ENCODE measurements at regions not wholly inside any gene's neighbourhood (a gene's known extent, or its start where the extent isn't known, plus 50 kb on each side); places are given as distances from the start of the nearest gene placed in this dataset.

DNA sequence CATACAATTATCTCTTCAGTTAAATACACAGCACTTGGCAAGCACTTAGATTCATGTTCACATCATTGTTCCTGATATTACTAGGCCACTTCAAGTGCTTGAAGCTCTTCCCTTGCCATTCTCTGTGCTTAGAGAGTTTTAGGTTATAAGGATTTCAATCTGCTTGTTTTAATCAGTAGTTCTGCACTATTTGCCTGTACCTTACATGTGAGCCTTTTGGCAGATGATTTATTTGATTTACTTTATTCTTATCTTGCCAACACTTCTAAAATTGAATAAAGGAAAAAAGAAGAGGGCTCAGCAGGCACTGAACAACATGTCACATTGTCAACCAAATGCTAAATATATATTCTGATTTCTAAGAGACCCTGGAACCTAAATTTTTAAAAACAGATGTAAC is 363.8 kb upstream of the USP15 start:
- H3K36me3 ChIP-seq (ENCODE audit: control insufficient read depth in 2 of 4, insufficient read depth in 4 of 4, low read length in 3 of 4), result no peaks in the 10 kb centered on the region
- DNase-seq (ENCODE audit: low read depth in 1 of 2, low spot score in 2 of 2) (no peak), FAIRE-seq (no peak)
- no peak for TF ChIP-seq POU5F1 (IDR thresholded peaks at IDR 0.05; ENCODE audit: low read depth, low read length)
- TF ChIP-seq TEAD4 (IDR thresholded peaks at IDR 0.05; ENCODE audit: low read depth, low read length), result no peak
- TF ChIP-seq RXRA (IDR thresholded peaks at IDR 0.05; ENCODE audit: insufficient read depth, low read depth, low read length), result no peak
- TF ChIP-seq SIX5 (IDR thresholded peaks at IDR 0.05; ENCODE audit: low read depth, low read length), result no peak
- TF ChIP-seq NANOG (IDR thresholded peaks at IDR 0.05; ENCODE audit: insufficient read depth, low read depth, low read length, poor library complexity, severe bottlenecking), result no peak
- no peak for TF ChIP-seq KDM5A (IDR thresholded peaks at IDR 0.05; ENCODE audit: low read length)
- TF ChIP-seq CREB1 (IDR thresholded peaks at IDR 0.05), result no peak
- no peak for TF ChIP-seq SIRT6 (IDR thresholded peaks at IDR 0.05; ENCODE audit: low read length)
- TF ChIP-seq EP300 (IDR thresholded peaks at IDR 0.05; ENCODE audit: borderline replicate concordance in 1 of 2, low read depth in 2 of 2, low read length in 2 of 2), result no peak
- no peak for TF ChIP-seq EGR1 (IDR thresholded peaks at IDR 0.05; ENCODE audit: borderline replicate concordance, low read depth, low read length)
- no peak for TF ChIP-seq RBBP5 (IDR thresholded peaks at IDR 0.05; ENCODE audit: borderline replicate concordance, low read depth, low read length)
- no peak for TF ChIP-seq CBX5 (IDR thresholded peaks at IDR 0.05; ENCODE audit: low read depth, low read length)
- TF ChIP-seq SRF (IDR thresholded peaks at IDR 0.05; ENCODE audit: low read depth, low read length), result no peak
- TF ChIP-seq SP4 (IDR thresholded peaks at IDR 0.05; ENCODE audit: low read length), result no peak
- TF ChIP-seq, protein P1, sequence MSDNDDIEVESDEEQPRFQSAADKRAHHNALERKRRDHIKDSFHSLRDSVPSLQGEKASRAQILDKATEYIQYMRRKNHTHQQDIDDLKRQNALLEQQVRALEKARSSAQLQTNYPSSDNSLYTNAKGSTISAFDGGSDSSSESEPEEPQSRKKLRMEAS (IDR thresholded peaks at IDR 0.05), result no peak
- TF ChIP-seq CBX8 (IDR thresholded peaks at IDR 0.05; ENCODE audit: borderline replicate concordance, low read depth, low read length), result no peak
- TF ChIP-seq, protein P2, sequence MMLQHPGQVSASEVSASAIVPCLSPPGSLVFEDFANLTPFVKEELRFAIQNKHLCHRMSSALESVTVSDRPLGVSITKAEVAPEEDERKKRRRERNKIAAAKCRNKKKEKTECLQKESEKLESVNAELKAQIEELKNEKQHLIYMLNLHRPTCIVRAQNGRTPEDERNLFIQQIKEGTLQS (IDR thresholded peaks at IDR 0.05; ENCODE audit: insufficient read depth, low read depth, low read length), result no peak
- H3K23ac ChIP-seq (ENCODE audit: insufficient read length), result no peak overlapping the region
- ChIA-PET POLR2A (ENCODE audit: partially characterized antibody) (no interaction called here), CTCF (ENCODE audit: partially characterized antibody) (no interaction called here)
- no peaks in the 10 kb centered on the region for H3K79me1 ChIP-seq (ENCODE audit: low read depth, low read length)
- H2BK120ac ChIP-seq (replicated peaks; ENCODE audit: low read depth, low read length), result no peak overlapping the region
- H2BK5ac ChIP-seq (ENCODE audit: low read depth, low read length), result no peak overlapping the region
- no peaks in the 10 kb centered on the region for H3K79me2 ChIP-seq (ENCODE audit: control insufficient read depth in 1 of 2, insufficient read depth in 2 of 2, low read length in 2 of 2)
- H4K91ac ChIP-seq (replicated peaks; ENCODE audit: insufficient read length, low read length), result no peak overlapping the region
- no peak overlapping the region for H3K9ac ChIP-seq (replicated peaks in 1 of 4; ENCODE audit: extremely low read depth in 1 of 4, low read depth in 3 of 4, low read length in 3 of 4)
- no peak overlapping the region for H3K56ac ChIP-seq (replicated peaks; ENCODE audit: insufficient read length, low read depth, low read length)
- no peak overlapping the region for H3K27ac ChIP-seq (ENCODE audit: low read depth, low read length)
- no peak overlapping the region for H3K4me2 ChIP-seq (ENCODE audit: insufficient read depth in 1 of 2, low read depth in 2 of 2, low read length in 2 of 2)
- no peaks in the 10 kb centered on the region for H3K4me1 ChIP-seq (replicated peaks in 1 of 4; ENCODE audit: control insufficient read depth in 3 of 4, insufficient read depth in 4 of 4, low read length in 3 of 4)
- no peak overlapping the region for H2BK12ac ChIP-seq (ENCODE audit: low read depth, low read length)
- no peak overlapping the region for H3K18ac ChIP-seq (ENCODE audit: extremely low read depth, low read length)
- H3K4me3 ChIP-seq (ENCODE audit: extremely low read depth in 1 of 4, insufficient read depth in 2 of 4, low read depth in 3 of 4, low read length in 4 of 4), result no peak overlapping the region
- peaks cover 14 to 15% of the 10 kb centered on the region in 2 experiments for H3K9me3 ChIP-seq (ENCODE audit: insufficient read depth in 2 of 2, low read depth in 1 of 2, low read length in 1 of 2)
- H3K14ac ChIP-seq (ENCODE audit: insufficient read length), result no peak overlapping the region
- H2AK5ac ChIP-seq (ENCODE audit: low read depth, low read length), result no peak overlapping the region
- H4K20me1 ChIP-seq (replicated peaks in 1 of 2; ENCODE audit: control insufficient read depth in 1 of 2, insufficient read depth in 2 of 2, low read length in 2 of 2), result no peaks in the 10 kb centered on the region
- H3K23me2 ChIP-seq (ENCODE audit: low read depth, low read length), result no peaks in the 10 kb centered on the region
- H4K8ac ChIP-seq (ENCODE audit: extremely low read depth, insufficient read depth, low read length), result no peak overlapping the region
- no peak overlapping the region for H3K4ac ChIP-seq (replicated peaks; ENCODE audit: insufficient read length, low read depth, low read length)
- H4K5ac ChIP-seq (ENCODE audit: insufficient read length, low read depth, low read length), result no peak overlapping the region
- no peak overlapping the region for H2BK15ac ChIP-seq (ENCODE audit: low read length)
- H2BK20ac ChIP-seq (ENCODE audit: low read length), result no peak overlapping the region
- no peaks in the 10 kb centered on the region for H3K27me3 ChIP-seq (replicated peaks in 1 of 4; ENCODE audit: control insufficient read depth in 3 of 4, extremely low read depth in 1 of 4, insufficient read depth in 3 of 4, low read length in 3 of 4)
- H2AFZ ChIP-seq (ENCODE audit: low read length), result no peak overlapping the region
